ENCODE measurements at regions not wholly inside any gene's neighbourhood (a gene's known extent, or its start where the extent isn't known, plus 50 kb on each side); places are given as distances from the start of the nearest gene placed in this dataset.

DNA sequence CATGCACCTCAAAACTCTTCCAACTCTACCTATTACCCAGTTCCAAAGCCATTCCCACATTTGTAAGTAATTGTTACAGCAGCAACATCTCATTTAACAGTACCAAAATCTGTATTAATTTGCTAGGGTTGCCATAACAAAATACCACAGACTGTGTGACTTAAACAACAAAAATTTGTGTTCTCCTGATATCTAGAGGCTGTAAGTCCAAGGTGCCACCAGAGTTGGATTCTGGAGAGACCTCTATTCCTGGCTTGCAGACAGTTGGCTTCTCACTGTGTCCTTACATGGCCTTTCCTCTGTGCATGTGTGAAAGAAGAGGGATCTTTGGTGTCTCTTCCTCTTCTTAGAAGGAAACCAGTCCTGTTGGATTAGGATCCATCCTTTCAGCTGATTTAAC, 203.8 kb upstream of the PIK3R1 start:
- TF ChIP-seq, protein P1, sequence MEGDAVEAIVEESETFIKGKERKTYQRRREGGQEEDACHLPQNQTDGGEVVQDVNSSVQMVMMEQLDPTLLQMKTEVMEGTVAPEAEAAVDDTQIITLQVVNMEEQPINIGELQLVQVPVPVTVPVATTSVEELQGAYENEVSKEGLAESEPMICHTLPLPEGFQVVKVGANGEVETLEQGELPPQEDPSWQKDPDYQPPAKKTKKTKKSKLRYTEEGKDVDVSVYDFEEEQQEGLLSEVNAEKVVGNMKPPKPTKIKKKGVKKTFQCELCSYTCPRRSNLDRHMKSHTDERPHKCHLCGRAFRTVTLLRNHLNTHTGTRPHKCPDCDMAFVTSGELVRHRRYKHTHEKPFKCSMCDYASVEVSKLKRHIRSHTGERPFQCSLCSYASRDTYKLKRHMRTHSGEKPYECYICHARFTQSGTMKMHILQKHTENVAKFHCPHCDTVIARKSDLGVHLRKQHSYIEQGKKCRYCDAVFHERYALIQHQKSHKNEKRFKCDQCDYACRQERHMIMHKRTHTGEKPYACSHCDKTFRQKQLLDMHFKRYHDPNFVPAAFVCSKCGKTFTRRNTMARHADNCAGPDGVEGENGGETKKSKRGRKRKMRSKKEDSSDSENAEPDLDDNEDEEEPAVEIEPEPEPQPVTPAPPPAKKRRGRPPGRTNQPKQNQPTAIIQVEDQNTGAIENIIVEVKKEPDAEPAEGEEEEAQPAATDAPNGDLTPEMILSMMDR (IDR thresholded peaks at IDR 0.05) = no peak
- no peak for TF ChIP-seq POLR2A (IDR thresholded peaks at IDR 0.05)
- TF ChIP-seq POLR2AphosphoS5 (IDR thresholded peaks at IDR 0.05; ENCODE audit: insufficient read depth in 1 of 2, low read depth in 1 of 2) = no peak

Measured in vagina (tissue), 2 donors.